Panc1 (cell line): ENCODE measurements at regions not wholly inside any gene's neighbourhood (a gene's known extent, or its start where the extent isn't known, plus 50 kb on each side); places are given as distances from the start of the nearest gene placed in this dataset.

ENCODE experiments used
- POLR2AphosphoS5 ChIP-seq: IDR thresholded peaks from 2 replicates; pipeline ENCODE4 v1.6.1; 2012; ENCODE audit warnings: mild to moderate bottlenecking, low read depth, low read length, moderate library complexity
- SIN3A ChIP-seq: IDR thresholded peaks from 2 replicates; pipeline ENCODE4 v1.6.1; 2012; ENCODE audit warnings: low read depth, mild to moderate bottlenecking, low read length, moderate library complexity, borderline replicate concordance; ENCODE audit not compliant: insufficient read depth
- TCF7L2 ChIP-seq: IDR thresholded peaks from 2 replicates; pipeline ENCODE4 v1.6.1; 2011; ENCODE audit warnings: mild to moderate bottlenecking, low read depth, low read length, inconsistent platforms
- TF ChIP-seq, protein P1 (sequence below): fragments of 450-650 bp; IDR thresholded peaks from 2 replicates; pipeline ENCODE4 v1.5.1; 2017; ENCODE audit warnings: mild to moderate bottlenecking
- TF ChIP-seq, protein P2 (sequence below), 2 experiments: IDR thresholded peaks; 2 replicates each; pipeline ENCODE4 v1.6.1; 2011 to 2012; ENCODE audit warnings: low read depth in 2 of 2, control low read depth in 1 of 2, low read length in 1 of 2, mild to moderate bottlenecking in 1 of 2, moderate library complexity in 1 of 2; ENCODE audit not compliant: insufficient read depth in 1 of 2

DNA sequence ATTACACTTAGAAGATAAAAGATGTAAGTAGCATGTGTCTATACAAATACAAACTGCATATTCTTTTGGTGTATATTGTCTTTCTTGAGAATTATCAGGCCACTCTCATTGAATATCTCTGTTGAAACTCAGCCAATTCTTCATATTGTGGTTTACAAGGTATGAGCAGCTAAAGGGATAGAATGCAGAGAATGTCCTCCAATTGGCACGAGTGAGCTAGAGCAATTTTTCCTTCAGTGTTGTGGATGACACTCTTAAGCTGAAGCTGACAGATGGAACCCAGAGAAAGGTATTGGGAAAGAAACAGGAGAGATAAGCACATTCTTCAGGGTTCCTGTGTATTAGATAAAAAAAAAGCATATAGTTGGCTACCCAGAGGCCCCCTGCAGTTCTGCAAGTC lies 453.1 kb downstream of the EPHA3 start:
- TF ChIP-seq, protein P1, sequence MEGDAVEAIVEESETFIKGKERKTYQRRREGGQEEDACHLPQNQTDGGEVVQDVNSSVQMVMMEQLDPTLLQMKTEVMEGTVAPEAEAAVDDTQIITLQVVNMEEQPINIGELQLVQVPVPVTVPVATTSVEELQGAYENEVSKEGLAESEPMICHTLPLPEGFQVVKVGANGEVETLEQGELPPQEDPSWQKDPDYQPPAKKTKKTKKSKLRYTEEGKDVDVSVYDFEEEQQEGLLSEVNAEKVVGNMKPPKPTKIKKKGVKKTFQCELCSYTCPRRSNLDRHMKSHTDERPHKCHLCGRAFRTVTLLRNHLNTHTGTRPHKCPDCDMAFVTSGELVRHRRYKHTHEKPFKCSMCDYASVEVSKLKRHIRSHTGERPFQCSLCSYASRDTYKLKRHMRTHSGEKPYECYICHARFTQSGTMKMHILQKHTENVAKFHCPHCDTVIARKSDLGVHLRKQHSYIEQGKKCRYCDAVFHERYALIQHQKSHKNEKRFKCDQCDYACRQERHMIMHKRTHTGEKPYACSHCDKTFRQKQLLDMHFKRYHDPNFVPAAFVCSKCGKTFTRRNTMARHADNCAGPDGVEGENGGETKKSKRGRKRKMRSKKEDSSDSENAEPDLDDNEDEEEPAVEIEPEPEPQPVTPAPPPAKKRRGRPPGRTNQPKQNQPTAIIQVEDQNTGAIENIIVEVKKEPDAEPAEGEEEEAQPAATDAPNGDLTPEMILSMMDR: no peak
- TF ChIP-seq TCF7L2 (no peak), POLR2AphosphoS5 (no peak), SIN3A (no peak)
- TF ChIP-seq, protein P2, sequence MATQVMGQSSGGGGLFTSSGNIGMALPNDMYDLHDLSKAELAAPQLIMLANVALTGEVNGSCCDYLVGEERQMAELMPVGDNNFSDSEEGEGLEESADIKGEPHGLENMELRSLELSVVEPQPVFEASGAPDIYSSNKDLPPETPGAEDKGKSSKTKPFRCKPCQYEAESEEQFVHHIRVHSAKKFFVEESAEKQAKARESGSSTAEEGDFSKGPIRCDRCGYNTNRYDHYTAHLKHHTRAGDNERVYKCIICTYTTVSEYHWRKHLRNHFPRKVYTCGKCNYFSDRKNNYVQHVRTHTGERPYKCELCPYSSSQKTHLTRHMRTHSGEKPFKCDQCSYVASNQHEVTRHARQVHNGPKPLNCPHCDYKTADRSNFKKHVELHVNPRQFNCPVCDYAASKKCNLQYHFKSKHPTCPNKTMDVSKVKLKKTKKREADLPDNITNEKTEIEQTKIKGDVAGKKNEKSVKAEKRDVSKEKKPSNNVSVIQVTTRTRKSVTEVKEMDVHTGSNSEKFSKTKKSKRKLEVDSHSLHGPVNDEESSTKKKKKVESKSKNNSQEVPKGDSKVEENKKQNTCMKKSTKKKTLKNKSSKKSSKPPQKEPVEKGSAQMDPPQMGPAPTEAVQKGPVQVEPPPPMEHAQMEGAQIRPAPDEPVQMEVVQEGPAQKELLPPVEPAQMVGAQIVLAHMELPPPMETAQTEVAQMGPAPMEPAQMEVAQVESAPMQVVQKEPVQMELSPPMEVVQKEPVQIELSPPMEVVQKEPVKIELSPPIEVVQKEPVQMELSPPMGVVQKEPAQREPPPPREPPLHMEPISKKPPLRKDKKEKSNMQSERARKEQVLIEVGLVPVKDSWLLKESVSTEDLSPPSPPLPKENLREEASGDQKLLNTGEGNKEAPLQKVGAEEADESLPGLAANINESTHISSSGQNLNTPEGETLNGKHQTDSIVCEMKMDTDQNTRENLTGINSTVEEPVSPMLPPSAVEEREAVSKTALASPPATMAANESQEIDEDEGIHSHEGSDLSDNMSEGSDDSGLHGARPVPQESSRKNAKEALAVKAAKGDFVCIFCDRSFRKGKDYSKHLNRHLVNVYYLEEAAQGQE (IDR thresholded peaks at IDR 0.05; ENCODE audit: insufficient read depth in 1 of 2, low read depth in 2 of 2, low read length in 1 of 2): no peak
